Neural progenitor cell (in vitro differentiated cells): ENCODE measurements at regions not wholly inside any gene's neighbourhood (a gene's known extent, or its start where the extent isn't known, plus 50 kb on each side); places are given as distances from the start of the nearest gene placed in this dataset.

Source experiments
- DNase-seq: peaks from one replicate; pipeline ENCODE4 v3.0.0-alpha.2; 2016; ENCODE audit warnings: low spot score
- H2AFZ ChIP-seq: fragments of 200-600 bp; sonication (generic); replicated peaks from 2 replicates; pipeline ENCODE4 v1.6.1; 2016; ENCODE audit warnings: antibody characterized with exemption
- H3F3A ChIP-seq: fragments of 200-600 bp; sonication (generic); 2 replicates; pipeline ENCODE4 v1.6.1; 2016; ENCODE audit warnings: antibody characterized with exemption, low read depth
- H3K27ac ChIP-seq: fragments of 200-600 bp; sonication (generic); 2 replicates; pipeline ENCODE4 v1.5.1; 2016; ENCODE audit warnings: mild to moderate bottlenecking
- H3K27me3 ChIP-seq: fragments of 200-600 bp; sonication (generic); 2 replicates; pipeline ENCODE4 v1.6.1; 2016; ENCODE audit warnings: mild to moderate bottlenecking, moderate library complexity
- H3K36me3 ChIP-seq: fragments of 200-600 bp; sonication (generic); 2 replicates; pipeline ENCODE4 v1.5.1; 2016
- H3K4me1 ChIP-seq: fragments of 200-600 bp; sonication (generic); 2 replicates; pipeline ENCODE4 v1.6.1; 2016; ENCODE audit warnings: mixed run types
- H3K4me2 ChIP-seq: fragments of 200-600 bp; sonication (generic); 2 replicates; pipeline ENCODE4 v1.6.1; 2016
- H3K4me3 ChIP-seq: fragments of 200-600 bp; sonication (generic); 2 replicates; pipeline ENCODE4 v1.5.1; 2016
- H3K79me2 ChIP-seq: fragments of 200-600 bp; sonication (generic); 2 replicates; pipeline ENCODE4 v1.6.1; 2016; ENCODE audit warnings: low read depth
- H3K9ac ChIP-seq: fragments of 200-600 bp; sonication (generic); 2 replicates; pipeline ENCODE4 v1.6.1; 2016
- H3K9me3 ChIP-seq: fragments of 200-600 bp; sonication (generic); 2 replicates; pipeline ENCODE4 v1.5.1; 2016; ENCODE audit warnings: low read depth
- H4K20me1 ChIP-seq: fragments of 200-600 bp; sonication (generic); 2 replicates; pipeline ENCODE4 v1.6.1; 2016; ENCODE audit warnings: low read depth
- H3K27ac Mint-ChIP-seq: 3 replicates; pipeline ENCODE4 v1.8.0; 2021; ENCODE audit warnings: mixed read lengths
- H3K27me3 Mint-ChIP-seq: 2 replicates; pipeline ENCODE4 v1.8.0; 2022; ENCODE audit warnings: low read depth, mild to moderate bottlenecking, inconsistent platforms, moderate library complexity, mixed read lengths; ENCODE audit not compliant: insufficient read depth
- H3K36me3 Mint-ChIP-seq: 3 replicates; pipeline ENCODE4 v1.8.0; 2021; ENCODE audit warnings: mixed read lengths
- H3K4me1 Mint-ChIP-seq: 3 replicates; pipeline ENCODE4 v1.8.0; 2021; ENCODE audit warnings: mixed read lengths
- H3K4me3 Mint-ChIP-seq: 3 replicates; pipeline ENCODE4 v1.8.0; 2021; ENCODE audit warnings: mild to moderate bottlenecking, moderate library complexity, mixed read lengths
- H3K9me3 Mint-ChIP-seq: 3 replicates; pipeline ENCODE4 v1.8.0; 2020; ENCODE audit warnings: mixed read lengths
- EZH2 ChIP-seq: fragments of 200-600 bp; sonication (generic); IDR thresholded peaks from 2 replicates; pipeline ENCODE4 v1.6.1; 2017; ENCODE audit warnings: antibody characterized with exemption, mild to moderate bottlenecking, moderate library complexity
- EZH2phosphoT487 ChIP-seq: fragments of 200-600 bp; sonication (generic); IDR thresholded peaks from 2 replicates; pipeline ENCODE4 v1.6.1; 2017; ENCODE audit warnings: antibody characterized with exemption
- TF ChIP-seq, protein P1 (sequence below): fragments of 200-600 bp; sonication (generic); IDR thresholded peaks from 2 replicates; pipeline ENCODE4 v1.5.1; 2017; ENCODE audit warnings: antibody characterized with exemption, mild to moderate bottlenecking

DNA sequence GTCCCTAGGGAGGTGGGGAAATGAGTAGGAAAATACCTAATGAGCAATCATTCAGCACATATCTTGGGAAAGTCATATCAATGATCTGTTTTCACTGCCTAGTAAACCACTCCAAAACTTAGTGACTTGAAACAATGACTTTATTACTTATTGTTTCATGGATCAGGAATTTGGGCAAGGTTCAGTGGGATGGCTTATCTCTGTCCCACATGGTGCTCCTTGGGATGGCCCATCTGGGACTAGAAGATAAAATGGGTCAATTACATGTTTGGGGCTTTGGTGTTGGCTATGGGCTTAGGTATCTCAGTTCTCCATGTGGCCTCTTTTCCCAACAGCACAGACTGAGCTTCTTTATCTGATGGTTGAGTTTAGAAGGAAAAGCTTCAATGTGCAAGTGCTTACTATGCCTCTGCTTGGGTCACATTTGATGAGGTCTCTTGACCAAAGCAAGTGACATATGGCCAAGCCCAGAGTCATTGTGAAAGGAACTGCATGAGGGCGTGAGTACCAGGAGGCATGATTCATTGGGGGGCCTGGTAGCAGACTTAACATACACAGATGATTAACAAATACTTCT, 218.1 kb upstream of the TNP1 start:
- no peaks in the 10 kb centered on the region for H3K36me3 Mint-ChIP-seq

DNA sequence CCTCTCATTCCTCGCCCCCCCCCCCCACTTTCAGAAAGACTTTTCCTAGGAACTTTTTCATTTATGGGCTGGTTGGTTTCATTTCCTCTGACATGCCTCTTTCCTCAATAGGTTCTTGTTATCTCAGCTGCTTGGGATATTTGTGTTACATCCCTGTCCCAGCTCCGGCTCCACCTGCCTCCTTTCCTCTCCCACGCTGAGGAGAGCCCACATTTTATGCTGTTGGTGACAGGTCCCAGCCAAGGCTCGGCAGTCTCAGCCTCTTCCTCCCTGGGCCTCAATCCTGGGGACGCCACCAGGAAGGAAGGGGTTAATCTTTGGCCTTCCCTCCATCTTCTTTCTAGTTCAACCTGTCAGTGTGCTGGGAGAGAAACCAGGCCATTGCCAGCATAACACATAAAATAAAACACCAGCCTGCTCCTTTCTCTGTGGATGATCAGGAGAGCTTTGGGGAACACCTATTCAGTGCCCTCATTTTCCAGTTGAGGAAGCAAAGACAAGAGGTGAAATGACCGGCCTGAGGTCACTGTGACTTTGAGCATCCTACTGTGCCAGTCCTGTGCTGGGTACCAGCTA, 216.9 kb upstream of the TNP1 start:
- H3K27ac ChIP-seq = no peak overlapping the region
- H3K79me2 ChIP-seq = no peaks in the 10 kb centered on the region
- H2AFZ ChIP-seq = no peak overlapping the region
- peaks cover 12% of the 10 kb centered on the region for H3K4me1 ChIP-seq
- H3K4me2 ChIP-seq = no peak overlapping the region
- TF ChIP-seq EZH2 (no peak), EZH2phosphoT487 (no peak)
- TF ChIP-seq, protein P1, sequence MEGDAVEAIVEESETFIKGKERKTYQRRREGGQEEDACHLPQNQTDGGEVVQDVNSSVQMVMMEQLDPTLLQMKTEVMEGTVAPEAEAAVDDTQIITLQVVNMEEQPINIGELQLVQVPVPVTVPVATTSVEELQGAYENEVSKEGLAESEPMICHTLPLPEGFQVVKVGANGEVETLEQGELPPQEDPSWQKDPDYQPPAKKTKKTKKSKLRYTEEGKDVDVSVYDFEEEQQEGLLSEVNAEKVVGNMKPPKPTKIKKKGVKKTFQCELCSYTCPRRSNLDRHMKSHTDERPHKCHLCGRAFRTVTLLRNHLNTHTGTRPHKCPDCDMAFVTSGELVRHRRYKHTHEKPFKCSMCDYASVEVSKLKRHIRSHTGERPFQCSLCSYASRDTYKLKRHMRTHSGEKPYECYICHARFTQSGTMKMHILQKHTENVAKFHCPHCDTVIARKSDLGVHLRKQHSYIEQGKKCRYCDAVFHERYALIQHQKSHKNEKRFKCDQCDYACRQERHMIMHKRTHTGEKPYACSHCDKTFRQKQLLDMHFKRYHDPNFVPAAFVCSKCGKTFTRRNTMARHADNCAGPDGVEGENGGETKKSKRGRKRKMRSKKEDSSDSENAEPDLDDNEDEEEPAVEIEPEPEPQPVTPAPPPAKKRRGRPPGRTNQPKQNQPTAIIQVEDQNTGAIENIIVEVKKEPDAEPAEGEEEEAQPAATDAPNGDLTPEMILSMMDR = no peak
- H3K27me3 ChIP-seq = no peaks in the 10 kb centered on the region
- H3K9ac ChIP-seq = no peak overlapping the region
- peaks cover 14% of the 10 kb centered on the region for H3K27me3 Mint-ChIP-seq
- H3K4me3 Mint-ChIP-seq = no peak overlapping the region
- peaks cover 12% of the 10 kb centered on the region for H3K4me1 Mint-ChIP-seq
- H3K36me3 Mint-ChIP-seq = no peaks in the 10 kb centered on the region
- no peaks in the 10 kb centered on the region for H3K36me3 ChIP-seq
- no peaks in the 10 kb centered on the region for H3F3A ChIP-seq
- no peak overlapping the region for H3K27ac Mint-ChIP-seq
- no peak for DNase-seq
- no peaks in the 10 kb centered on the region for H3K9me3 ChIP-seq
- no peaks in the 10 kb centered on the region for H3K9me3 Mint-ChIP-seq
- H4K20me1 ChIP-seq = no peaks in the 10 kb centered on the region
- H3K4me3 ChIP-seq = no peak overlapping the region

More for the DNA sequence above, 218.1 kb upstream of the TNP1 start:
- Histone ChIP-seq H4K20me1 (no peaks in the 10 kb centered on the region), H3K27ac (no peak overlapping the region), H3K79me2 (no peaks in the 10 kb centered on the region), H3F3A (no peaks in the 10 kb centered on the region), H3K36me3 (no peaks in the 10 kb centered on the region), H3K4me2 (no peak overlapping the region), H3K9me3 (no peaks in the 10 kb centered on the region), H2AFZ (no peak overlapping the region), H3K4me3 (no peak overlapping the region), H3K4me1 (peaks cover 12% of the 10 kb centered on the region), H3K27me3 (no peaks in the 10 kb centered on the region), H3K9ac (no peak overlapping the region)
- no peaks in the 10 kb centered on the region for H3K9me3 Mint-ChIP-seq
- no peak for DNase-seq
- H3K27me3 Mint-ChIP-seq = peaks cover 9% of the 10 kb centered on the region
- TF ChIP-seq, protein P1 = no peak
- no peak for TF ChIP-seq EZH2
- no peak for TF ChIP-seq EZH2phosphoT487
- H3K4me1 Mint-ChIP-seq = peaks cover 12% of the 10 kb centered on the region
- H3K27ac Mint-ChIP-seq = no peak overlapping the region
- H3K4me3 Mint-ChIP-seq = no peak overlapping the region

DNA sequence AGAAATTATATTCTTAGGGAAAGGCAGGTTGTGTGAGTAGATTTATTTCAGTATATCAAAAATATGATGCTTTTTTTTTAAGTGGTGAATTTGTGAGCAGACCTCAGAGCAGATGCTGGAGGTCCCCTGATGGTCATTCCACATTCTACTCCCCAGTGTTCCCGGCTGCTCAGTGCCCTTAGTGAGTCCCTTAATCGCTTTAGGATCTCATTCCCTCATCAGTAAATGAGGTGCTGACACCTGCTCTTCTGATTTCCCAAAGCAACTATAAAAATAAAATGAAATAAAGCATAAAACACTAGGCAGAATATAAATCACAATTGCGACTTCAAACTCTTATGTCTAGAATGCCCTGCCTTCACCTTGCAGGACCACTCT, 216.2 kb upstream of the TNP1 start:
- H3K9me3 Mint-ChIP-seq = no peaks in the 10 kb centered on the region
- peaks cover 15% of the 10 kb centered on the region for H3K27me3 Mint-ChIP-seq
- Histone ChIP-seq H3K79me2 (no peaks in the 10 kb centered on the region), H3K27ac (no peak overlapping the region), H3K4me2 (no peak overlapping the region), H2AFZ (no peak overlapping the region), H3K27me3 (no peaks in the 10 kb centered on the region), H3F3A (no peaks in the 10 kb centered on the region), H3K9me3 (no peaks in the 10 kb centered on the region), H3K4me3 (no peak overlapping the region), H4K20me1 (no peaks in the 10 kb centered on the region), H3K9ac (no peak overlapping the region), H3K36me3 (no peaks in the 10 kb centered on the region), H3K4me1 (peaks cover 12% of the 10 kb centered on the region)
- H3K36me3 Mint-ChIP-seq = no peaks in the 10 kb centered on the region
- DNase-seq = no peak
- no peak overlapping the region for H3K27ac Mint-ChIP-seq
- no peak for TF ChIP-seq EZH2phosphoT487
- TF ChIP-seq EZH2 = no peak
- TF ChIP-seq, protein P1 = no peak
- peaks cover 14% of the 10 kb centered on the region for H3K4me1 Mint-ChIP-seq
- no peak overlapping the region for H3K4me3 Mint-ChIP-seq
